Lung (tissue), 11 donors: ENCODE measurements at regions not wholly inside any gene's neighbourhood (a gene's known extent, or its start where the extent isn't known, plus 50 kb on each side); places are given as distances from the start of the nearest gene placed in this dataset.

ENCODE experiments used
- ATAC-seq: fragments of 200-7000 bp; cut with Tn5 transposase; one replicate; pipeline ENCODE4 v1.9.1; 2020; ENCODE audit warnings: moderate number of reproducible peaks; ENCODE audit not compliant: insufficient read depth, low FRiP score
- DNase-seq, 3 donors: peaks; one replicate each; pipeline ENCODE4 v3.0.0-alpha.2; 2013 to 2017
- H3K27ac ChIP-seq, 2 donors: one replicate each; pipeline ENCODE4 v1.5.1; 2013; ENCODE audit warnings: mild to moderate bottlenecking in 2 of 2, moderate library complexity in 2 of 2, control low read depth in 1 of 2, inconsistent platforms in 1 of 2, low read depth in 1 of 2, low read length in 1 of 2
- H3K27me3 ChIP-seq, 3 donors: one replicate each; pipeline ENCODE4 v1.5.1; 2013; ENCODE audit warnings: low read length in 2 of 3; ENCODE audit not compliant: control insufficient read depth in 3 of 3, insufficient read depth in 3 of 3
- H3K36me3 ChIP-seq, 4 donors: one replicate each; pipeline ENCODE4 v1.5.1; 2013; ENCODE audit warnings: low read length in 4 of 4, mild to moderate bottlenecking in 1 of 4, moderate library complexity in 1 of 4; ENCODE audit not compliant: control insufficient read depth in 4 of 4, insufficient read depth in 4 of 4
- H3K4me1 ChIP-seq, 5 donors: one replicate each; pipeline ENCODE4 v1.5.1; 2013; ENCODE audit warnings: low read length in 5 of 5, mild to moderate bottlenecking in 2 of 5, moderate library complexity in 1 of 5; ENCODE audit not compliant: control insufficient read depth in 5 of 5, insufficient read depth in 5 of 5
- H3K4me3 ChIP-seq: one replicate; pipeline ENCODE4 v1.5.1; 2013; ENCODE audit warnings: mild to moderate bottlenecking, control low read depth, moderate library complexity
- H3K9ac ChIP-seq, 2 donors: one replicate each; pipeline ENCODE4 v1.5.1; 2013; ENCODE audit warnings: low read length in 2 of 2, control low read depth in 1 of 2; ENCODE audit not compliant: insufficient read depth in 1 of 2
- H3K9me3 ChIP-seq, 4 donors: one replicate each; pipeline ENCODE4 v1.5.1; 2013; ENCODE audit warnings: low read length in 3 of 4, mild to moderate bottlenecking in 1 of 4, moderate library complexity in 1 of 4; ENCODE audit not compliant: control insufficient read depth in 4 of 4, insufficient read depth in 3 of 4
- CTCF ChIP-seq: IDR thresholded peaks from 2 replicates; pipeline ENCODE4 v1.5.1; 2012; ENCODE audit warnings: mild to moderate bottlenecking; ENCODE audit errors: control extremely low read depth, extremely low read depth
- WGBS, 2 donors: extraction: QIAGEN DNeasy Blood & Tissue Kit; methylation state at CpG; one replicate each; pipeline ENCODE4 v1.1.7; 2013; 5-methylcytosine and 5-hydroxymethylcytosine counted together
- donor health status: control.
- donor health status: control.
- donor health status: Bipolar disorder and iron deficiency.
- donor health status: healthy.
- donor health status: DM: yes; HTN: yes; CAD: no.

DNA sequence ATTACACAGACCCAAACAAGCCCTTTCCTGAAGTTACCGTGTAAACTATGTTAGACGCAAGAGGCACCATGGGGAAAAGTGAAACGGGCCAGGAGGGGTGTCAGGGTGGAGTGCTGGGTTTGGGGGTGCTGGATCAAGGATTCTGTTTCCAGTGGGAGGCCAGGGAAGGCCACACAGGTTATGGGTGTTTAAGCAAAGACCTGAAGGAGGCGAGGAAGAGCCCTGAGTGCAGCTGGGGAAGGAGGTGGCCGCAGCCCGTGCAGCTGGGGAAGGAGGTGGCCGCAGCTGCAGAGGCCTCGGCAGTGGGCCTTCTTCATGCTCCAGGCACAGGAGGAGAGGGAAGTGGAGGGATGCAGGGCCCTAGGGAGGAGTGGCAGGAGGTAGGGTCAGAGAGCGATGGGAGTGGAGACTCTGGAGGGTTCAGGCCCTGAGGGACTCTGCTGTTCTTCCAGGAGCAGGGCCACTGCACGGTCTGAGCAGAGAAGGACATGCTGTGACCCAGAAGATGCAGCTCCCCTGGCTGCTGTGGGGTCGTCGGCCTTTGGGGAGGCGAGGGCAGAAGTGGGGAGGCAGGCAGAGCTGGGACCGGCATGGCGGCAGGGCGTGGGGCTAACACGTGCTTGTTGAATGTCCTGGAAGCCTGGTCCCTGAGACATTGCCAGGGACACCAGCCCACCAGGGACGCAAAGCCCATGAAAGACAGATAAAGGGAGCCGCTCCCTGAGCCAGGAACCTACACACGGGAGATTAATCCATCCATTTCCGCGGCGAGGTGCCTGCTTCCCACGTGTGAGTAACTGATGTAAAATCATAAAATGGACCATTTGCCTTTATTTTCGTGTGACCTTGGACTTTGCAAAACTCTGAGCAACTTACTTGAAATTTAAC lies 1049.1 kb downstream of the BRD1 start:
- no peak for ATAC-seq
- no peak for DNase-seq
- no peak overlapping the region for H3K9ac ChIP-seq
- no peak overlapping the region for H3K27ac ChIP-seq
- peaks cover 0 to 9% (median 4%) of the 10 kb centered on the region in 4 donors for H3K9me3 ChIP-seq
- TF ChIP-seq CTCF: no peak
- WGBS, 2 donors: 90 to 91% methylated on average over 24 to 25 of the region's 25 CpGs
- H3K36me3 ChIP-seq: no peaks in the 10 kb centered on the region
- no peak overlapping the region for H3K4me3 ChIP-seq
- H3K4me1 ChIP-seq: no peaks in the 10 kb centered on the region
- no peaks in the 10 kb centered on the region for H3K27me3 ChIP-seq

- DNase-seq (no peak), ATAC-seq (no peak)
- TF ChIP-seq CTCF: no peak
- no peak overlapping the region for H3K27ac ChIP-seq
- no peaks in the 10 kb centered on the region for H3K27me3 ChIP-seq
- H3K9ac ChIP-seq: no peak overlapping the region
- peaks cover 0 to 11% (median 6%) of the 10 kb centered on the region in 4 donors for H3K9me3 ChIP-seq
- no peaks in the 10 kb centered on the region for H3K4me1 ChIP-seq
- H3K4me3 ChIP-seq: no peak overlapping the region
- 83 to 84% methylated on average over 19 of the region's 19 CpGs for WGBS, 2 donors
- no peaks in the 10 kb centered on the region for H3K36me3 ChIP-seq
Observed at GRCh38 chr22:48772286-48772907, 1055.3 kb downstream of the BRD1 start.

GRCh38 chr22:48765595-48765994 lies 1062.1 kb downstream of the BRD1 start:
- no peak for TF ChIP-seq CTCF
- Histone ChIP-seq H3K9ac (no peak overlapping the region), H3K27me3 (no peaks in the 10 kb centered on the region), H3K4me3 (no peak overlapping the region), H3K27ac (no peak overlapping the region), H3K4me1 (no peaks in the 10 kb centered on the region), H3K36me3 (no peaks in the 10 kb centered on the region), H3K9me3 (peaks cover 1 to 7% (median 3%) of the 10 kb centered on the region in 4 donors)
- 91 to 94% methylated on average over 5 of the region's 5 CpGs for WGBS, 2 donors
- DNase-seq (no peak), ATAC-seq (no peak)
